Naive B cell (primary cell): ENCODE measurements at regions not wholly inside any gene's neighbourhood (a gene's known extent, or its start where the extent isn't known, plus 50 kb on each side); places are given as distances from the start of the nearest gene placed in this dataset.

ENCODE experiments used
- ATAC-seq, 2 donors: fragments of 150-1000 bp; cut with Tn5 transposase; 2 replicates each; pipeline ENCODE4 v1.10.0; 2021; ENCODE audit warnings: low read depth in 2 of 2, mild to moderate bottlenecking in 2 of 2, moderate library complexity in 2 of 2
- DNase-seq: peaks from one replicate; pipeline ENCODE4 v3.0.0; 2022
- H3K27ac Mint-ChIP-seq, 6 donors: one replicate each; pipeline ENCODE4 v1.8.0; 2020 to 2022; ENCODE audit warnings: mild to moderate bottlenecking in 6 of 6, mixed read lengths in 6 of 6, moderate library complexity in 5 of 6, inconsistent platforms in 2 of 6
- H3K27me3 Mint-ChIP-seq, 3 donors: one replicate each; pipeline ENCODE4 v1.8.0; 2021 to 2022; ENCODE audit warnings: mixed read lengths in 3 of 3, mild to moderate bottlenecking in 1 of 3
- H3K36me3 Mint-ChIP-seq, 2 donors: one replicate each; pipeline ENCODE4 v1.8.0; 2020 to 2022; ENCODE audit warnings: mixed read lengths in 2 of 2, inconsistent platforms in 1 of 2, mild to moderate bottlenecking in 1 of 2
- H3K4me1 Mint-ChIP-seq, 3 donors: one replicate each; pipeline ENCODE4 v1.8.0; 2020 to 2022; ENCODE audit warnings: mixed read lengths in 3 of 3, inconsistent platforms in 1 of 3, mild to moderate bottlenecking in 1 of 3, moderate library complexity in 1 of 3
- H3K4me3 Mint-ChIP-seq, 8 donors: one replicate each; pipeline ENCODE4 v1.8.0; 2020 to 2022; ENCODE audit warnings: mild to moderate bottlenecking in 8 of 8, mixed read lengths in 8 of 8, moderate library complexity in 8 of 8, inconsistent platforms in 2 of 8
- H3K9me3 Mint-ChIP-seq, 7 donors: one replicate each; pipeline ENCODE4 v1.8.0; 2020 to 2022; ENCODE audit warnings: mixed read lengths in 7 of 7, mild to moderate bottlenecking in 5 of 7, inconsistent platforms in 2 of 7, moderate library complexity in 1 of 7

DNA sequence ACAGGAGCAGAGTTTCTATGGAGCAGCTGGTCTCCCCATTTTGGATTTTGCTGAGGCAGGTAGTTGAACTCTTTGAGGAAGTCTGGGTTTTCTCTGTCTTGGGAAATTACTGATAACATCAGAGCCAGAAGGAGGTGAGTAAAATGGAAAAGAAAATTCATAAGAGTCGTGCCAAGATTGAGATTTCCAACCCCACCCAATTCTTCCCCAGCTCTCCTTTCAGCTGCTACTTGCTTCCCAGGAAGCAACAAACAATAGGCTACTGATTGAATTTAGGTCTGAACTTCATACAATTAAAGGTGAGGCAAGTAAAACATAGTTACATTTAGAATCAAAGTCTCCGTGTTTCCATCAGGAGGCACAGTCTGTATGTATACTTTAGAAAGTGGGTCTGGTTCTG, 54.6 kb upstream of the EOLA2 start:
- H3K9me3 Mint-ChIP-seq: peaks cover 0 to 6% (median 0%) of the 10 kb centered on the region in 7 donors
- no peak overlapping the region for H3K4me3 Mint-ChIP-seq
- H3K36me3 Mint-ChIP-seq: peaks cover 0 to under 1% of the 10 kb centered on the region in 2 donors
- H3K27me3 Mint-ChIP-seq: no peaks in the 10 kb centered on the region
- DNase-seq (no peak), ATAC-seq (no peak)
- H3K4me1 Mint-ChIP-seq: peaks cover 0 to 2% (median 1%) of the 10 kb centered on the region in 3 donors
- H3K27ac Mint-ChIP-seq: no peak overlapping the region

DNA sequence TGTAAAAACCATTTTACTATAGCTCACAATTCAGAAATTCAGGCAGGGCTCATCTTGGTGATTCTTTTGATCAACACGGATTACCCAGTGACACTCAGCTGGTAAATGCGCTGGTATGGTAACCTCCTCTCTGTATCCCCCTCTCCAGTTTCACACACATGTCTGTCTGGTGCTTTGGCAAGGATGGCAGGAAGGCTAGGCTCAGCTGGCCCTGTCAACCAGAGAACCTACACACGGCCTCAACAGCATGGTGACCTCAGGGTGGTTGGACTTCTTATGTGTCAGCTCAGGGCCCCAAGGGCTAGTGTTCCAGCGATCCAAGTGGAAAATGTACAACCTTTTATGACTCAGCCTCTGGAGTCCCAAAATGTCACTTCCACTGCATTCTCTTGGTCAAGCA, 55.7 kb upstream of the EOLA2 start:
- no peaks in the 10 kb centered on the region for H3K27me3 Mint-ChIP-seq
- peaks cover 0 to 4% of the 10 kb centered on the region in 2 donors for H3K36me3 Mint-ChIP-seq
- DNase-seq (no peak), ATAC-seq (no peak)
- no peak overlapping the region for H3K4me3 Mint-ChIP-seq
- no peaks in the 10 kb centered on the region for H3K4me1 Mint-ChIP-seq
- H3K27ac Mint-ChIP-seq: no peak overlapping the region
- peaks cover 0 to 10% (median 2%) of the 10 kb centered on the region in 7 donors for H3K9me3 Mint-ChIP-seq

DNA sequence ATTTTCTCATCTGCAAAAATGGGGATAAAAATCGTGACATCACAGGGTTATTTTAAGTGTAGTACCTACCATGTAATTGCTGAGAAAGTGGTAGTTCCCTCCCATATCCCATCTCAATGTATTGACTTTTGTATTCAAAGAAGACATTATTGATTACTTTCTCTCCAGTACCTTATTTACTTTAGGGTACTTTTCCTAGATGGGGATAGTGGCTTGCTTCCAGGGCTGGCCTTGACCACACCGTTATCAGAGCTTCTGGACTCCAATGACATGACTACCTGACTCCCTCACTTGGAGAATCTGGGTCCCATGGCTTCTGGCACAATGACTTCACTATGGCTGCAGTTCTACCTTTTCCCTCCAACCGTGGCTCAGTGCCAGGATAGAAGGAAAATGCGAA, 58.2 kb upstream of the EOLA2 start:
- H3K4me3 Mint-ChIP-seq: no peak overlapping the region
- H3K27me3 Mint-ChIP-seq: no peaks in the 10 kb centered on the region
- ATAC-seq: no peak
- H3K9me3 Mint-ChIP-seq: peaks cover 0 to 10% (median 4%) of the 10 kb centered on the region in 7 donors
- no peak for DNase-seq
- H3K36me3 Mint-ChIP-seq: peaks cover 0 to 4% of the 10 kb centered on the region in 2 donors
- no peaks in the 10 kb centered on the region for H3K4me1 Mint-ChIP-seq
- no peak overlapping the region for H3K27ac Mint-ChIP-seq

DNA sequence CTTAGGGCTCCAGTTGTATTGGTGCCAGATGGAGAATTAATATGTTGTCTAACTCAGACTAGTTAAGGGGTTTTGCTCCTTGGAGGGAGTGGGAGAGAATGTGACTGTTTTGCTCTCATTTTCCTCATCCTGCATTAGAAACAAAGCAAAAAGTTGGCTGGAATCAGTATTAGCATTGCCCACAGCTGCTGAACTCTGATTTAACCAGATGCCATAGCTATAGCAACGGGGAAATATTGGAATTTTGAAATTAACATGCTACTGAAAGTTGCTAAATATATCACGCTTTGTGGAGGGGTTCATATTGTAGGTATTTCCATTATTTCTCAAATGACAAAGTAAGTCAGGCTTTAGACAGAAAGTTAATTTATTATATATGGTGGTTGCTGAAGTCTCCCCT, 66.7 kb upstream of the EOLA2 start:
- no peaks in the 10 kb centered on the region for H3K27me3 Mint-ChIP-seq
- no peaks in the 10 kb centered on the region for H3K36me3 Mint-ChIP-seq
- no peak for ATAC-seq

DNA sequence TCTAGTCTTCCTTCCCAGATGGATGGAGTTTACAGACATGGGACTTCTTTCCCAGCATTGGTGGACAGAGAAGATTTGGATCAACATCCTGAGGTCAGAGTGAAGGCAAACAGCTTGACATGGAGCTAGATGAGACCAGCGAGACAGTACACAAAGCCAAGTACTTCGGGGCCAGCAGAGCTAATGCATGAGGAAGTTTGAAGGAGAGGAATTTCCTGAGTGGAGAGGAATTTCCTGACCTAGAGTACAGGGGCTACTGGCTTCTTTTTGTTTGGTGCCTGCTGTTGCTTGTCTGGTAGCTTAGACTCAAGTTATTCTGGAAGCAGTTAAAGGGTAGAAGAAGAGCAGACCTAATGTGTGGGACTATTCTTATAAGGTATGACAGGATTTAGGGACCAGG, 69.1 kb upstream of the EOLA2 start:
- Mint-ChIP-seq H3K27ac (no peak overlapping the region), H3K4me1 (no peaks in the 10 kb centered on the region), H3K9me3 (peaks cover 0 to 1% (median 0%) of the 10 kb centered on the region in 7 donors), H3K4me3 (no peak overlapping the region), H3K27me3 (no peaks in the 10 kb centered on the region), H3K36me3 (no peaks in the 10 kb centered on the region)
- no peak for ATAC-seq
- DNase-seq: no peak

More for the DNA sequence above, 66.7 kb upstream of the EOLA2 start:
- peaks cover 0 to 1% (median 0%) of the 10 kb centered on the region in 7 donors for H3K9me3 Mint-ChIP-seq
- no peak overlapping the region for H3K27ac Mint-ChIP-seq
- H3K4me3 Mint-ChIP-seq: no peak overlapping the region
- no peaks in the 10 kb centered on the region for H3K4me1 Mint-ChIP-seq
- DNase-seq: no peak

DNA sequence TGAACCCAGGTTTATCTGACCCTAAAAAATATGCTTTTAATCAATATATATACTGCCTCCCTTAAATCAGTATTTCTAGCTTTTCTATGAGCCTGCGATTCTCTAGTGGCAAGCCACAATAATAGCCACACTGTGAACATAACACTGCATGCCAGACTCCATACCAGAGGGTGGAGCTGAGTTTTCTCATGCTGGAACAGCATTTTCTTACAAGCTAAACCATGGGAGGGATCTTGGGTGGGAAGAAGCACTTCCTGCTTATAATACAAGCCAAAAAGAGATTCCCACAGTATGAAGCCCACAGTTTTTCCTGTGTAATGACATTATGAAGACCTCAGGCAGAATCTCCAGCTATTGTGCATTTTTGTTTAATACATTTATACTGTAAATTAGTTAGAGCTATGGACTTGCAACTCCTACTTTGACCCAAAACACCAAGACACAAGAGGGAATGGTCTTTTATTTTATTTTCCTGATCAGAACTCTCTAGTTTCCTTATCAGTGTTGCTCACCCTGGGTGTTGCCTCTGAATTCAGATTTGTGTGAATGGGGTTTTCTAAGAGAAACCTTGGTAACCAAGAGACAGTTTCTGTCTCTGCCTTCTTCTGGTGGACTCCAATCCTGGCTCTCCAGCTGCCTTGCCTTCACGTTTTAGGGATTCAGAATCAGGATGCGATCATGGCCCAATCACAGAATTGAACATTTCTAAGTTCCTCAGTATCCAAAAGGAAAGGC, 74.5 kb upstream of the EOLA2 start:
- Mint-ChIP-seq H3K4me1 (no peaks in the 10 kb centered on the region), H3K36me3 (no peaks in the 10 kb centered on the region), H3K27me3 (no peaks in the 10 kb centered on the region), H3K4me3 (no peak overlapping the region), H3K27ac (no peak overlapping the region), H3K9me3 (no peaks in the 10 kb centered on the region)
- DNase-seq: no peak
- no peak for ATAC-seq

DNA sequence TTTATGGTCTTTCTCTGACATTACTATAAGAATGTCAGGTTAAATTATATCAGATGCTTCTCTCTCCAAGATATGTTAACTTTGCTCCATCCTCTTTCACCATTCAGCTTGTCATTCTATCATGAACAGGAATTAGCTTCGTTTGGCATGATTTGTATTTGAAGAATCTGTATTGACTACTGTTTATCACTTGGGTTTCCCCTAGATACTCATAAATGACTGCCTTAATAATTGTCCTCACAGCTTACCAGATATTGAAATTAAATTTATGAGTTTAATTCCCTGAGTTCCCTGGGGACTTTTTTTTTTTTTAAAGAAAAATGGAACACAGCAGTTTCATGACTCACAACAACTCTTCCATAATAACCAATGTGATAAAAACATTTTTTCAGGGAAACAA, 76.2 kb upstream of the EOLA2 start:
- no peaks in the 10 kb centered on the region for H3K4me1 Mint-ChIP-seq
- H3K27me3 Mint-ChIP-seq: no peaks in the 10 kb centered on the region
- H3K36me3 Mint-ChIP-seq: no peaks in the 10 kb centered on the region
- no peak for ATAC-seq
- no peak overlapping the region for H3K4me3 Mint-ChIP-seq
- no peak for DNase-seq
- no peaks in the 10 kb centered on the region for H3K9me3 Mint-ChIP-seq
- H3K27ac Mint-ChIP-seq: no peak overlapping the region

DNA sequence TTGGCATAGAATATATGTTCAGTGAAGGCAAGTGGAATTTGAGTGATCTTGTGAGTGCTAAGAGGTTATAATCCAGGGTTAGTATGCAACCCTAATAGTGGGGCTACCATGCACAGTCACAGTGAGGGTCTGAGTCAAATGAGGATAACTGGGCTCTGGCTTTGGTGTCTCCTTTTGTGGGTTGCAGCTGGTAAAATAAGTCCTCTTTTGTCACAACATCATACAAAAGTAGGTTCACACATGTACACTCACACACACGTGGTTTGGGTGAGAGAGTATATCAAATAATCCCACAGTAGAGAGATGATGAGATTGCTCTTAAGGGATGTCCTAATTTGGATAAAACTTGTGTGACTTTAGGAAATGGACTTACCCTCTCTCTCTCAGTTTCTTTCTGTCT, 79.6 kb upstream of the EOLA2 start:
- DNase-seq (no peak), ATAC-seq (no peak)
- no peaks in the 10 kb centered on the region for H3K36me3 Mint-ChIP-seq
- H3K4me3 Mint-ChIP-seq: no peak overlapping the region
- peaks cover 0 to 5% (median 0%) of the 10 kb centered on the region in 7 donors for H3K9me3 Mint-ChIP-seq
- no peaks in the 10 kb centered on the region for H3K27me3 Mint-ChIP-seq
- H3K27ac Mint-ChIP-seq: no peak overlapping the region
- H3K4me1 Mint-ChIP-seq: no peaks in the 10 kb centered on the region

DNA sequence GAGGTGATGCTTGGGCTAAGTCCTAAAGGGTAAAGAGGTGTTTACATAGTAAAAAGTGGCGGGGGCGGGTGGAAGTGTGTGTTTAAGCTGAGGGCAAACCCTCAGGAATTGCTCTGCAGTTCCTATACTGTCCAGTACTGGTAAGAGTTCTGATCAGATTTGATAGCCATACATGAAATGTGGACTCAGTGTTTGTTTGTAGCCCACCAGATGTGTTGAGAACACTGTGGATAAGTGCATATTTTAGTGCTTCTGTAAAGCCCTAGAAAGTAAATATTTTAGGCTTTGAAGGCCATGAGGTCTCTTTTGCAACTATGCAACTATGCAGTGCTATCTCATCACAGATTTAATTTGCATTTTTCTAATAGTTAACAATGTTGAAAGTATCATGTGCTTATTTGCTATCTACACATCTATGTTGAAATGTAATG, 80.7 kb upstream of the EOLA2 start:
- Mint-ChIP-seq H3K4me1 (no peaks in the 10 kb centered on the region), H3K9me3 (peaks cover 0 to 6% (median 0%) of the 10 kb centered on the region in 7 donors), H3K27me3 (no peaks in the 10 kb centered on the region), H3K36me3 (no peaks in the 10 kb centered on the region), H3K27ac (no peak overlapping the region), H3K4me3 (no peak overlapping the region)
- DNase-seq (no peak), ATAC-seq (no peak)

DNA sequence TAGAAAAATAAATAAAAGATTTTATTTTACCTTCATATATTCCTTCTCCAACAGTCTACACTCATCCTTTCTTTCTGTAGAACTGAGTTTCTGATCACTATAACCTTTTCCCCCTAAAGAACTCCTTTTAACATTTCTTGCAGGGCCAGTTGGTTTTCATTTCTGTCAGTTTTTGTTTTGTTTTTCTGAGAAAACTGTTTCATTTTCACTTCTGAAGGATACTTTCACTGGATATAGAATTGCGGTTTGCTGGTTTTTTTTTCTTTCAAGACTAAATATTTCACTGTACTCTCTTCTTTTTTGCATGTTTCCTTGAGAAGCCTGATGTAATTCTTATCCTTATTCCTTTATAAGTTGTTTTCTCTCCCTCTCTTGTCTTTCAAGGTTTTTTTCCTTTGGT, 90.4 kb upstream of the EOLA2 start:
- peak overlapping the region in 5 of 6 donors; percentile 36 to 80 (median 67) for H3K27ac Mint-ChIP-seq
- H3K4me3 Mint-ChIP-seq: no peak overlapping the region
- H3K9me3 Mint-ChIP-seq: peaks cover 0 to 18% (median 5%) of the 10 kb centered on the region in 7 donors
- H3K4me1 Mint-ChIP-seq: peaks cover 0 to 4% (median 3%) of the 10 kb centered on the region in 3 donors
- no peaks in the 10 kb centered on the region for H3K27me3 Mint-ChIP-seq
- no peaks in the 10 kb centered on the region for H3K36me3 Mint-ChIP-seq
- no peak for DNase-seq
- no peak for ATAC-seq

DNA sequence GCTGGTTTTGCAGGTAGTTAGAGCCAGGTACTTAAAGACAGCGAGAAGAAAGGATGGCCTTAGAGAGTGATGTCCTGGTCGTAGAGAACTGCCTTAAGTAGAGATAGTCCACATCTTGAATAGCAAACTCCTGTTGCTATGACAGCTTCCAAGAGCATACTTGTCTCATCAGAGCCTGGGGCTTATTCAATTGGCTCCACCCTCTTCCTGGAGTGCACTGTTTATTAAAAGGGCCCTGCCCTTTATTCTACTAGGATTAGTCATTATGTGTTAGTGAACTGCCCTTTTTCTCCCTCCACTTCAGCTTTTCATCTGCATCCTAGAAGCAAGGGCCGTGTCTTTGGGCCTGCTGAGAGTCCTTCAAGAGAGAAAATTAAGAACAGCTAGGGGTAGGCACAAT, 94.5 kb upstream of the EOLA2 start:
- no peak overlapping the region for H3K27ac Mint-ChIP-seq
- no peak overlapping the region for H3K4me3 Mint-ChIP-seq
- H3K36me3 Mint-ChIP-seq: peaks cover 5 to 8% of the 10 kb centered on the region in 2 donors
- no peaks in the 10 kb centered on the region for H3K27me3 Mint-ChIP-seq
- DNase-seq (no peak), ATAC-seq (no peak)
- H3K9me3 Mint-ChIP-seq: peaks cover 4 to 50% (median 19%) of the 10 kb centered on the region in 7 donors
- H3K4me1 Mint-ChIP-seq: peaks cover 0 to 4% (median 3%) of the 10 kb centered on the region in 3 donors

DNA sequence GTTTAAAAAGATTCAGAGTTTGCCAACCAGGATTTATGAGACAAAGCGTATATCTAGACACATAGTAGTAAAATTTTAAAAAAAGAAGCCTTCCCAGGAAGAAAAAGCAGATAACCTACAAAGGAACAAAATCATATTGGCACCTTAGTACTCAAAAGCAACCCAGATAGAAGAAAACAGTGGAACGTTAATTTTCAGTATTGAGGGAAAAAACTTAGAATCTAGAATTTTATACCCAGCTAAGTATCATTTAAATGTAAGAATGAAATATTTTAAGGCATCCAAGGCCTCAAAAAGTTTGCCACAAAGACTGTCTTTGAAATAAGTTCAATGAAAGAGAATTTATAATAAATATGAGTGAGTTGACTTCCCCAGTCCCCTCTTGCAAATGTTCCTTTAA, 96.5 kb upstream of the EOLA2 start:
- Mint-ChIP-seq H3K36me3 (peaks cover 5 to 8% of the 10 kb centered on the region in 2 donors), H3K27ac (no peak overlapping the region), H3K4me1 (no peaks in the 10 kb centered on the region), H3K9me3 (peaks cover 4 to 44% (median 19%) of the 10 kb centered on the region in 7 donors), H3K27me3 (no peaks in the 10 kb centered on the region), H3K4me3 (no peak overlapping the region)
- no peak for ATAC-seq
- no peak for DNase-seq

DNA sequence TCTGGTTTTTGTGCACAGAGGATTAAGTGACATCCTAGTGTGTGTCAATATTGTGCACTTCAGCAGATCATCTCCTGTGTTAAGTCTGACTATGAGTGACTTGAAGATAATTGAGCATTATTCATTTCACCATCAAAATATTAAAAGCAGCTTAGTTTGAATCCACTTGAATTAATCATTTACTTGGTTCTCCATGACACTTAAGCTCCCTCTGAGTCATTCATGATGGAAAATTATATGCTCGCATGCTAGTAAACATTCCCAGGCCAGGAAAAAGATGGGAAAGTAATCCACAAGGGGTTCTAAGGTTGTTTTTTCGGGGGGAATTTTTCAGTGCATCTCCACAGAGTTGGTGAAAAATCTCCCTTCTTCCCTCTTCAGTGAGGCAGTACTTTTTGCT, 97.2 kb upstream of the EOLA2 start:
- no peak overlapping the region for H3K4me3 Mint-ChIP-seq
- no peak for ATAC-seq
- H3K27ac Mint-ChIP-seq: no peak overlapping the region

DNA sequence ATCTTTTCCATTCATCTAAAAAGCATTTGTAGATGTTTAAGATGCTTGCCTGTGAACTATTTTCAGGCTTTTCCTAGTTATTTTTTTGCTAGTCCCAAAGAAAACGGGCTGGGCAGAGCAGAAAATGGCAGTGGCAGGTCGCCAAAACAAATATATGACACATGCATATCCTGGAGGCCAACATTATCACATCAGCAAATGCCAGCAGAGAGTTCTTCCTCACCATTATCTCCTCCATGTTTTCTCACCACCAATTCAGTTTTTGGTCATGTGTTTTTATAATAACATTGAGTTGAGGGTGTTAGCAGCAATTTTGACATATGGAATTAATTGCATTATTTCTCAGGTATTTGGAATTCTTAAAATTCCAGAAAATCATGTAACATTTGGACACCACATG, 97.9 kb upstream of the EOLA2 start:
- ATAC-seq (no peak), DNase-seq (no peak)
- peaks cover 5 to 8% of the 10 kb centered on the region in 2 donors for H3K36me3 Mint-ChIP-seq

More for the DNA sequence above, 97.2 kb upstream of the EOLA2 start:
- H3K27me3 Mint-ChIP-seq: no peaks in the 10 kb centered on the region
- peaks cover 5 to 8% of the 10 kb centered on the region in 2 donors for H3K36me3 Mint-ChIP-seq
- H3K4me1 Mint-ChIP-seq: no peaks in the 10 kb centered on the region
- peaks cover 4 to 44% (median 19%) of the 10 kb centered on the region in 7 donors for H3K9me3 Mint-ChIP-seq
- no peak for DNase-seq

More for the DNA sequence above, 97.9 kb upstream of the EOLA2 start:
- H3K27me3 Mint-ChIP-seq: no peaks in the 10 kb centered on the region
- peaks cover 4 to 44% (median 19%) of the 10 kb centered on the region in 7 donors for H3K9me3 Mint-ChIP-seq
- H3K4me1 Mint-ChIP-seq: no peaks in the 10 kb centered on the region
- H3K27ac Mint-ChIP-seq: no peak overlapping the region
- no peak overlapping the region for H3K4me3 Mint-ChIP-seq
